AG10803 (cell line): ENCODE measurements at regions not wholly inside any gene's neighbourhood (a gene's known extent, or its start where the extent isn't known, plus 50 kb on each side); places are given as distances from the start of the nearest gene placed in this dataset.

Source experiments
- DNase-seq: peaks from one replicate; pipeline ENCODE4 v3.0.0; 2010; ENCODE audit warnings: low read depth
- H3K4me3 ChIP-seq: 2 replicates; pipeline ENCODE4 v1.5.1; 2011; ENCODE audit warnings: mild to moderate bottlenecking, low read length, control low read depth
- CTCF ChIP-seq: conservative IDR thresholded peaks from 2 replicates; pipeline ENCODE4 v1.5.1; 2011; ENCODE audit warnings: mild to moderate bottlenecking, low read length, control low read depth, inconsistent platforms

GRCh38 chr6:147811913-147812629 is 303.6 kb downstream of the SAMD5 start:
- no peak for TF ChIP-seq CTCF
- H3K4me3 ChIP-seq = no peak overlapping the region
- no peak for DNase-seq

GRCh38 chr6:147817042-147817689 is 308.7 kb downstream of the SAMD5 start:
- H3K4me3 ChIP-seq = no peak overlapping the region
- no peak for DNase-seq
- TF ChIP-seq CTCF = no peak

GRCh38 chr6:147820520-147820919 is 312.0 kb downstream of the SAMD5 start:
- no peak overlapping the region for H3K4me3 ChIP-seq
- no peak for TF ChIP-seq CTCF
- no peak for DNase-seq

GRCh38 chr6:147821295-147821897 is 312.9 kb downstream of the SAMD5 start:
- H3K4me3 ChIP-seq = no peak overlapping the region
- no peak for TF ChIP-seq CTCF
- DNase-seq = no peak

GRCh38 chr6:147823936-147824335 is 315.4 kb downstream of the SAMD5 start:
- no peak for DNase-seq
- H3K4me3 ChIP-seq = no peak overlapping the region
- TF ChIP-seq CTCF = no peak

- H3K4me3 ChIP-seq = no peak overlapping the region
- DNase-seq = no peak
- no peak for TF ChIP-seq CTCF
Measured at GRCh38 chr6:147825848-147826247, 317.4 kb downstream of the SAMD5 start.

- no peak overlapping the region for H3K4me3 ChIP-seq
- TF ChIP-seq CTCF = no peak
- DNase-seq = no peak
Measured at GRCh38 chr6:147826698-147827097, 318.2 kb downstream of the SAMD5 start.
